NB4 (cell line): ENCODE measurements at regions not wholly inside any gene's neighbourhood (a gene's known extent, or its start where the extent isn't known, plus 50 kb on each side); places are given as distances from the start of the nearest gene placed in this dataset.

ENCODE experiments used
- TF ChIP-seq, protein P1 (sequence below): IDR thresholded peaks from one replicate; pipeline ENCODE4 v1.5.1; 2012; ENCODE audit warnings: low read depth, low read length
- TF ChIP-seq, protein P2 (sequence below): IDR thresholded peaks from 2 replicates; pipeline ENCODE4 v1.6.1; 2011; ENCODE audit warnings: low read depth, low read length

DNA sequence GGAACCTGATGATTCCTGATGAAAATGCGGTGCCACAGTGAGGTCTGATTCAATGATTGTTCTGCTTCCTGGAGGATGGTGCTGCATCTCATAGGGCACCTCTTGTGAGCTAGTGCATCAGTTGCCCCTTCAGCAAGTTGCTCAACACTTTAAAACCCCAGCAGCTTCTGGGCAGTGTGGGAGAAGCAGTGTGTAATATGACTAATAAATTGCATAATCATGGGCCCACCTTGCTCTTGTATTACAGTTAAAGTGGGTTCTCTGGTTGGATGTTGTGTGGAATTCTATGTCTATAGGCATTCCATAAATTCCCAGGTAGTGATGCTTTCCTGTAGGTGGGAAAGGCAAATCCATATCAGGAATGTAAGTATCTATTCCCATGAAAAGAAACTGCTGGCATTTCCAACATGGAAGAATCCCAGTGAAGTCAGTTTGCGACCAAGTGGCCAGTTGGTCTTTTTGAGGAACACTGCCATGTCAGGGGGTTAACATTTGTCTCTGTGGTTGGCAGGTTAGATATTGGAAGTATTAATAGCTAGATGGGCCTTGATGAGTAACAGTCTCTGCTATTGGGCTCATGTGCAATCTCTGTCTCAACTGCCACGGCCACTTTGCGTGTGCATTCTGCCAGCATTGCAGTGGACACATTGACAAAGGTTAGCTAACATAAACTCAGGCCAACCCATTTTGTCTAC is 121.1 kb upstream of the OTUD4 start:
- TF ChIP-seq, protein P1, sequence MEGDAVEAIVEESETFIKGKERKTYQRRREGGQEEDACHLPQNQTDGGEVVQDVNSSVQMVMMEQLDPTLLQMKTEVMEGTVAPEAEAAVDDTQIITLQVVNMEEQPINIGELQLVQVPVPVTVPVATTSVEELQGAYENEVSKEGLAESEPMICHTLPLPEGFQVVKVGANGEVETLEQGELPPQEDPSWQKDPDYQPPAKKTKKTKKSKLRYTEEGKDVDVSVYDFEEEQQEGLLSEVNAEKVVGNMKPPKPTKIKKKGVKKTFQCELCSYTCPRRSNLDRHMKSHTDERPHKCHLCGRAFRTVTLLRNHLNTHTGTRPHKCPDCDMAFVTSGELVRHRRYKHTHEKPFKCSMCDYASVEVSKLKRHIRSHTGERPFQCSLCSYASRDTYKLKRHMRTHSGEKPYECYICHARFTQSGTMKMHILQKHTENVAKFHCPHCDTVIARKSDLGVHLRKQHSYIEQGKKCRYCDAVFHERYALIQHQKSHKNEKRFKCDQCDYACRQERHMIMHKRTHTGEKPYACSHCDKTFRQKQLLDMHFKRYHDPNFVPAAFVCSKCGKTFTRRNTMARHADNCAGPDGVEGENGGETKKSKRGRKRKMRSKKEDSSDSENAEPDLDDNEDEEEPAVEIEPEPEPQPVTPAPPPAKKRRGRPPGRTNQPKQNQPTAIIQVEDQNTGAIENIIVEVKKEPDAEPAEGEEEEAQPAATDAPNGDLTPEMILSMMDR = no peak
- TF ChIP-seq, protein P2, sequence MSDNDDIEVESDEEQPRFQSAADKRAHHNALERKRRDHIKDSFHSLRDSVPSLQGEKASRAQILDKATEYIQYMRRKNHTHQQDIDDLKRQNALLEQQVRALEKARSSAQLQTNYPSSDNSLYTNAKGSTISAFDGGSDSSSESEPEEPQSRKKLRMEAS = no peak
